Motor neuron (in vitro differentiated cells): ENCODE measurements at regions not wholly inside any gene's neighbourhood (a gene's known extent, or its start where the extent isn't known, plus 50 kb on each side); places are given as distances from the start of the nearest gene placed in this dataset.
"Not testable (repeated sequence)": the region's sequence is repeated elsewhere in the genome, so short reads cannot be mapped to it uniquely, and the experiment has no call there.

Experiments
- ATAC-seq, 8 experiments: fragments of 200-7000 bp; cut with Tn5 transposase; replicated peaks in 6 of 8; 2 replicates each; pipeline ENCODE4 v1.8.0; 2021; ENCODE audit warnings: mild to moderate bottlenecking in 8 of 8, moderate library complexity in 8 of 8
- H3K27ac ChIP-seq, 2 donors: fragments of 250-450 bp; sonication (Bioruptor Pico); 2 replicates each; pipeline ENCODE4 v1.9.0; 2021; ENCODE audit warnings: antibody characterized with exemption in 2 of 2, mild to moderate bottlenecking in 2 of 2, moderate library complexity in 1 of 2
- H3K4me1 ChIP-seq, 2 donors: fragments of 250-450 bp; sonication (Bioruptor Pico); replicated peaks in 1 of 2; 2 replicates each; pipeline ENCODE4 v1.6.1; 2021; ENCODE audit warnings: antibody characterized with exemption in 2 of 2, mild to moderate bottlenecking in 2 of 2, moderate library complexity in 1 of 2
- H3K4me3 ChIP-seq, 5 donors: fragments of 250-450 bp; sonication (Bioruptor Pico); 2 replicates each; pipeline ENCODE4 v1.9.0; 2021; ENCODE audit warnings: antibody characterized with exemption in 5 of 5, mild to moderate bottlenecking in 5 of 5, moderate library complexity in 4 of 5
- WGBS, 10 experiments: fragments of 450-650 bp; shearing (Covaris generic); methylation state at CpG; one replicate each; pipeline ENCODE4 v1.0.0; 2022; 5-methylcytosine and 5-hydroxymethylcytosine counted together
- in situ Hi-C, 9 experiments: fragments of 400-800 bp; cut with MboI; loops; one replicate each; pipeline ENCODE4 v1.15.0; 2021; ENCODE audit warnings: low sequenced_read_pairs in 9 of 9, low pct_unique_long_range_greater_than_20kb in 2 of 9; ENCODE audit not compliant: unreplicated experiment in 9 of 9

- H3K27ac ChIP-seq, in situ Hi-C loops, H3K4me3 ChIP-seq, ATAC-seq, H3K4me1 ChIP-seq: not testable (repeated sequence)
- WGBS, 10 experiments: 36 to 100% (median 85%) methylated on average over 1 to 5 of the region's 5 CpGs; no CpG with 5 or more reads in 2 of the 10 experiments
Measured at GRCh38 chr4:102397056-102397455, 51.8 kb upstream of the SLC39A8 start.

DNA sequence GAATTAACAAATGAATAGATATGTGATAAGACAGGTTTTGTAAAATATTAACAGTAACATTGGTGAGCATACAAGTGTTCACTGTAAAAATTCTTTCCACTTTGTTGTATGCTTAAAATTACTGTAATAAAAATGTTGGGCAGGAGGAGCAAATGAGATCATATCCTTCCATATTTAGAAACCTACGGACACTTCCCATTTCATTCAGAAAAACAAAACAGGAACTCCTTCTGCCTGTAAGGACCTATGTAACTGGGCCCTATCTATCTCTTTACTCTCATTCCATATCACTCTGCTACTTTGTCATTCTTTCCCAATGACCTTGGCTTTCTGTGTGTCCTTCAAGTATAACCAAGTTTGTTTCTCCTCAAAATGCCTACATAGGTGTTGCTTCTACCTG, 53.7 kb upstream of the SLC39A8 start:
- H3K27ac ChIP-seq: no peak overlapping the region
- WGBS, 10 experiments: 11 to 100% (median 90%) methylated on average over 1 of the region's 1 CpG
- in situ Hi-C loops: no loop called here
- H3K4me3 ChIP-seq: no peak overlapping the region
- H3K4me1 ChIP-seq: no peaks in the 10 kb centered on the region
- no peak for ATAC-seq

DNA sequence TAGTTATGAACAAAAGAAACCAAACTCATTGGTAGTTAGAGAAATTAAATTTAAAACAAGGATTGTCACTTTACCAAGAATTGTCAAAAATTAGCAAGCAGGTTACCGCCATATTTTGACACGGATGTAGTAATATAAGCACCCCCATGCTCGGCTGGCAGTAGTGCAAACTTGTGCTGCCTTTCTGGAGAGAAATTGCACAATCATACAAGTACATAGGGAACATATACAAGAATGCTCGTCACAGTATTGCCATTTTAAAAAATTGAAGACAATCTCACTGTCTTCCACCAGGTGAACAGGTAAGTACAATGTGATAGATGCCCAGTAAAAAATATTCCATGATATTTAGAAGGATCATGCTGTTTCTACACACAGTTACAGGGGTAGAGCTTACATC, 55.6 kb upstream of the SLC39A8 start:
- in situ Hi-C loops: no loop called here
- H3K27ac ChIP-seq: no peak overlapping the region
- no peak overlapping the region for H3K4me3 ChIP-seq
- no peak for ATAC-seq
- peaks cover under 1 to 11% of the 10 kb centered on the region in 2 donors for H3K4me1 ChIP-seq
- 63 to 96% (median 81%) methylated on average over 3 to 4 of the region's 4 CpGs; no CpG with 5 or more reads in 1 of the 10 experiments for WGBS, 10 experiments

DNA sequence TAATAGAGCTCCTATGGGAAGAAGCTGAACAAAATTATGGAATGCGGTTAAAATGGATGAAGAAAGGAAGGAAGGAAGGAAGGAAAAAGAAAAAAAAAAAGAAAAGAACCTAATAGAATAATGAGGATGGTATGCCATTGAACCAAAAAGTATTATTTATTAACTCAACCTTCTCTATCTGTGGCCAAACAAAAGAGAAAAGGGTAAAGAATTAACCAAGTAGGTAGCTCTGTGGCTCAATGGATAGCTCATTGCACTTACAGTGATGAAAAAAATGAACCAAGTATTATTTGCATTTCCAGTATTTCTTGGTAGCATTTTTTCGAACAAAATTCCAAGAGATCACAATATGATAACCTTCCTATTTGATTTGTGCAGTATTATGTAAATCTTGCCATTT, 56.9 kb upstream of the SLC39A8 start:
- in situ Hi-C loops: no loop called here
- no peak for ATAC-seq
- peaks cover 2 to 24% of the 10 kb centered on the region in 2 donors for H3K4me1 ChIP-seq
- WGBS, 10 experiments: 55 to 100% (median 94%) methylated on average over 2 of the region's 2 CpGs; no CpG with 5 or more reads in 1 of the 10 experiments
- no peak overlapping the region for H3K27ac ChIP-seq
- H3K4me3 ChIP-seq: no peak overlapping the region

- Histone ChIP-seq H3K4me3 (no peak overlapping the region), H3K4me1 (peaks cover 2 to 29% of the 10 kb centered on the region in 2 donors), H3K27ac (no peak overlapping the region)
- WGBS, 10 experiments: 26 to 100% (median 83%) methylated on average over 1 to 3 of the region's 3 CpGs
- in situ Hi-C loops: no loop called here
- ATAC-seq: no peak
Measured at GRCh38 chr4:102403116-102403515, 57.8 kb upstream of the SLC39A8 start.

GRCh38 chr4:102404431-102404969, 59.2 kb upstream of the SLC39A8 start:
- Histone ChIP-seq H3K4me1 (peaks cover 2 to 29% of the 10 kb centered on the region in 2 donors), H3K27ac (no peak overlapping the region), H3K4me3 (no peak overlapping the region)
- in situ Hi-C loops: no loop called here
- ATAC-seq: peak in 2 of 8 experiments; percentile 21 to 57
- WGBS, 10 experiments: 0 to 43% (median 0%) methylated on average over 1 of the region's 1 CpG; no CpG with 5 or more reads in 6 of the 10 experiments

DNA sequence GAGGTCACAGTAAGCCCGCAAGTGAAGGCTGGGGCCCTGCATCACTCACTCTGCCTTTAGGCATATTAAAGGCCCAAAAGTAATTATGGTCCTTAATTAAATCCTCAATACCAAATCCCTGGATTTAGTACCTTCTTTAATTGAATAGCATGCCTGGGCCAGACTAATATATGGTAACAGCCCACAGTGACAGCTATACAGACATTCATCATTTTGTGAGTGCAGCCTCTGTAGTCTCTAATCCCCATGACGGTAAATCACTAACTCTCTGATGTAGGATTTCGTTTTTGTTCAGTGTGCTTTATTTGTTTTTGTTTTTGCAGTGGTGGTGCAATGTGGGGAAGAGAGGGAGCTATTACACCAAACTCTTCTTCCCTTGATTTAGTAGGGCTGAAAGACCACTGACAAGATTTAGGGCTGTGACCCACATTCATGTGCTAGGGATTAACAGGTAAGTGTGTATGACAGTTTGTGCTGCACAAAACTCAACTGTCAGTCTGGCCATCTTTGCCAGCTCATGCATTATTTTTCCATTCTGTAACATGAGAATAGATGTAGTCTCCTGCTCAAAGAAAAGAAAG, 60.6 kb upstream of the SLC39A8 start:
- ATAC-seq: peak in 6 of 8 experiments; percentile 20 to 94 (median 88)
- Histone ChIP-seq H3K4me1 (peaks cover 2 to 29% of the 10 kb centered on the region in 2 donors), H3K27ac (no peak overlapping the region), H3K4me3 (no peak overlapping the region)
- 25 to 83% (median 69%) methylated on average over 1 to 3 of the region's 3 CpGs; no CpG with 5 or more reads in 3 of the 10 experiments for WGBS, 10 experiments
- in situ Hi-C loops: no loop called here

- 78 to 100% methylated on average over 1 of the region's 1 CpG; no CpG with 5 or more reads in 8 of the 10 experiments for WGBS, 10 experiments
- ATAC-seq: peak in 2 of 8 experiments; percentile 64
Measured at GRCh38 chr4:102410884-102411283, 65.6 kb upstream of the SLC39A8 start.

GRCh38 chr4:102411408-102411807, 66.1 kb upstream of the SLC39A8 start:
- in situ Hi-C loops: no loop called here
- WGBS, 10 experiments: 0 to 100% (median 54%) methylated on average over 1 of the region's 1 CpG; no CpG with 5 or more reads in 2 of the 10 experiments

More at GRCh38 chr4:102410884-102411283, 65.6 kb upstream of the SLC39A8 start:
- H3K4me3 ChIP-seq, H3K27ac ChIP-seq, in situ Hi-C loops: not testable (repeated sequence)
- peaks cover 2 to 18% of the 10 kb centered on the region in 2 donors for H3K4me1 ChIP-seq

DNA sequence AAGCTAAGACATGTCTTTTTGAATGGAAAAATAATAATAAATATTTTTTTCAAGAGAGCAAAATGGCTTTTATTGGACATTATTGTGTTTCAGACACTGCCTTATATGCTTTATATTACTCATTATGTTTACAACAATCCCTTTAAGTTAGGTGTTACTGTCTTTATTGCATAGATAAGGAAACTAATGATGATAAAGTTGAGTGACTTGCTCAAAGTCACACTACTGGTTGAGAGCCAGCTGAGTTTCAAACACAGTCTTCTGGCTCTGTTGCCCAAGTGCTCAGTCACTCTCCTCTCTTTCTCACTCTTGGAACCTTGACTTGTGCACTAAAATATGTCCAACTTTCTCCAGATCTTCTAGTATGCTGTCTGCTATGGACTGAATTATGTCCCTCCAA, 71.5 kb upstream of the SLC39A8 start:
- H3K27ac ChIP-seq: no peak overlapping the region
- H3K4me1 ChIP-seq: no peaks in the 10 kb centered on the region
- in situ Hi-C loops: no loop called here
- no peak overlapping the region for H3K4me3 ChIP-seq
- no peak for ATAC-seq

More at GRCh38 chr4:102411408-102411807, 66.1 kb upstream of the SLC39A8 start:
- Histone ChIP-seq H3K27ac (no peak overlapping the region), H3K4me3 (no peak overlapping the region), H3K4me1 (peaks cover 0 to 13% of the 10 kb centered on the region in 2 donors)
- peak in 3 of 8 experiments; percentile 65 to 85 (median 84) for ATAC-seq

- in situ Hi-C loops: no loop called here
- H3K4me3 ChIP-seq: no peak overlapping the region
- 0 to 100% (median 80%) methylated on average over 1 of the region's 1 CpG; no CpG with 5 or more reads in 1 of the 10 experiments for WGBS, 10 experiments
- ATAC-seq: peak in 3 of 8 experiments; percentile 53 to 70 (median 66)
- no peaks in the 10 kb centered on the region for H3K4me1 ChIP-seq
- no peak overlapping the region for H3K27ac ChIP-seq
Measured at GRCh38 chr4:102420563-102421398, 75.5 kb upstream of the SLC39A8 start.

DNA sequence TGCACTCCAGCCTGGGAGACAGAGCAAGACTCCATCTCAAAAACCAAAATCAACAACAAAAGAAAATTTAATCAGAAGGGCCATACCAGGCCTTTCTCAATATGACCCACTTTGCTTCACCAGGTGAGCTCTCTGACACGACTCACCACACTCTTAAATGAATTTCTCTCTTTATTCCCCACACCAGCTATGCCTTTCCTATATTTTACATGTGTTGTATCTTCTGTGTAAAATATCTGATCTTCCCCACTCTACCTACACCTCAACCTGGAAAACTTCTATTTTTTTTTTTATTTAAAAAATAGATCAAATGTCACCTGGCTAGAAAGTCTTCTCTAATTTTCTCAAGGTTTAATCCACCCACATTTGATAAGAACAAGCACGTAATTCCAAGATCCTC, 77.6 kb upstream of the SLC39A8 start:
- in situ Hi-C loops: no loop called here
- 67 to 100% (median 100%) methylated on average over 1 to 2 of the region's 2 CpGs; no CpG with 5 or more reads in 1 of the 10 experiments for WGBS, 10 experiments
- H3K4me1 ChIP-seq: no peaks in the 10 kb centered on the region
- no peak overlapping the region for H3K27ac ChIP-seq
- no peak overlapping the region for H3K4me3 ChIP-seq
- ATAC-seq: no peak

DNA sequence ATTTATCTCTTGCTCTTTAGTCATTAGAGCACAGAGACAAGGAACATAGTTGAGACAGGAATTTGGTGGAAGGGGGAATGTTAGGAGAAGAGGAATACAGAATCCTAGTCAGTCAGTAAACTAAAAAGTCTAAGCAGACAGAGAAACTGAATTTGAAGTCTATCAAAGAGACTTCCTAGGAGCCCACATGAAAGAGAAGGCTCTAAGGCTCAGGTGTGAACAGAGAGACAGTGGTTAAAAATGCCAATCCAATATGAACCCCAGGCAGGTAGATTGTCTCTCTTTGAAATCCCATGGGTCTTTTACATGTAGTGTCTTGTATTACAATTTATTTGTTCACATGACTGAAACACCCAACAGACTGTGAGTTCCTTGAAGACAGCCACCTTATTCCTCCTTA, 77.8 kb upstream of the NFKB1 start:
- no peak for ATAC-seq
- no peak overlapping the region for H3K27ac ChIP-seq
- in situ Hi-C loops: no loop called here

More for the DNA sequence above, 77.8 kb upstream of the NFKB1 start:
- Histone ChIP-seq H3K4me3 (no peak overlapping the region), H3K4me1 (no peaks in the 10 kb centered on the region)
